HFFc6 (cell line): ENCODE measurements at regions not wholly inside any gene's neighbourhood (a gene's known extent, or its start where the extent isn't known, plus 50 kb on each side); places are given as distances from the start of the nearest gene placed in this dataset.
"Not testable (repeated sequence)": the region's sequence is repeated elsewhere in the genome, so short reads cannot be mapped to it uniquely, and the experiment has no call there.

Source experiments
- DNase-seq: peaks from one replicate; pipeline ENCODE4 v3.0.0-alpha.2; 2018
- H3K27ac Mint-ChIP-seq: 2 replicates; pipeline ENCODE4 v1.8.0; 2020; ENCODE audit warnings: mild to moderate bottlenecking, mixed read lengths
- H3K27me3 Mint-ChIP-seq: 2 replicates; pipeline ENCODE4 v1.8.0; 2021; ENCODE audit warnings: mild to moderate bottlenecking, moderate library complexity, mixed read lengths; ENCODE audit not compliant: insufficient read depth
- H3K36me3 Mint-ChIP-seq: 2 replicates; pipeline ENCODE4 v1.8.0; 2021; ENCODE audit warnings: low read depth, mixed read lengths
- H3K4me1 Mint-ChIP-seq: 2 replicates; pipeline ENCODE4 v1.8.0; 2020; ENCODE audit warnings: low read depth, mixed read lengths
- H3K4me3 Mint-ChIP-seq: 2 replicates; pipeline ENCODE4 v1.8.0; 2020; ENCODE audit warnings: mild to moderate bottlenecking, moderate library complexity, mixed read lengths
- H3K9me3 Mint-ChIP-seq: 2 replicates; pipeline ENCODE4 v1.8.0; 2020; ENCODE audit warnings: mild to moderate bottlenecking, mixed read lengths
- TF ChIP-seq, protein P1 (sequence below): fragments of 200-600 bp; sonication (generic); IDR thresholded peaks from 2 replicates; pipeline ENCODE4 v1.5.0; 2021; ENCODE audit warnings: antibody characterized with exemption, mild to moderate bottlenecking

DNA sequence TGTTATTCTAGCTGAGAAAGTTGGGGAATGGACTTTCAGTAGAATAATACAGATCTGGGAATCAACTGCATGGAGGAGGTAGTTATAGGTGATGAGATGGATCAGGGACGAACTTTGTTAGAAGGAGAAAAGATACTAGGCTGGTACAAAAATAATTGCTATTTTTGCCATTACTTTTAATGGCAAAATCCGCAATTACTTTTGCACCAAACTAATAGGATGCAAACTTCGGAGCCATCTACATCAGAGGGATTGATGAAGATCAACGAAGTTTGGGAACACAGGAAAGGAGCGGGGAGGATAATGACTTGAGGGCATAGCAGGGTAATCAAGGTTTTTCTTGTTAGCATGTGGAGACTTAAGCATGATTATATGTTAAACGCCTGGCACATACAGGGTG is 111.9 kb downstream of the DEFB131A start:
- not testable (repeated sequence) for H3K4me1 Mint-ChIP-seq

DNA sequence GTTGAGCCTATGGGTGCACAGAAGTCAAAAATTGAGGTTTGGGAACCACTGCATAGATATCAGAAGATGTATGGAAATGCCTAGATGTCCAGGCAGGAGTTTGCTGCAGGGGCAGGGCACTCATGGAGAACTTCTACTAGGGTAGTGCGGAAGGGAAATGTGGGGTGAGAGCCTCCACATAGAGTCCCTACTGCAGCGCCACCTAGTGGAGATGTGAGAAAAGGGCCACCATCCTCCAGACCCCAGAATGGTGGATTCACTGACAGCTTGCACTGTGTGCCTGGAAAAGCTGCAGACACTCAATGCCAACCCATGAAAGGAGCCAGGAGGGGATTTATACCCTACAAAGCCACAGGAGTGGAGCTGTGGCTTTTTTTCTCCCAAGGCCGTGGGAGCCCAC is 133.7 kb downstream of the DEFB131A start:
- not testable (repeated sequence) for H3K36me3 Mint-ChIP-seq, H3K27me3 Mint-ChIP-seq, H3K27ac Mint-ChIP-seq, H3K4me3 Mint-ChIP-seq, DNase-seq, H3K4me1 Mint-ChIP-seq
- TF ChIP-seq, protein P1, sequence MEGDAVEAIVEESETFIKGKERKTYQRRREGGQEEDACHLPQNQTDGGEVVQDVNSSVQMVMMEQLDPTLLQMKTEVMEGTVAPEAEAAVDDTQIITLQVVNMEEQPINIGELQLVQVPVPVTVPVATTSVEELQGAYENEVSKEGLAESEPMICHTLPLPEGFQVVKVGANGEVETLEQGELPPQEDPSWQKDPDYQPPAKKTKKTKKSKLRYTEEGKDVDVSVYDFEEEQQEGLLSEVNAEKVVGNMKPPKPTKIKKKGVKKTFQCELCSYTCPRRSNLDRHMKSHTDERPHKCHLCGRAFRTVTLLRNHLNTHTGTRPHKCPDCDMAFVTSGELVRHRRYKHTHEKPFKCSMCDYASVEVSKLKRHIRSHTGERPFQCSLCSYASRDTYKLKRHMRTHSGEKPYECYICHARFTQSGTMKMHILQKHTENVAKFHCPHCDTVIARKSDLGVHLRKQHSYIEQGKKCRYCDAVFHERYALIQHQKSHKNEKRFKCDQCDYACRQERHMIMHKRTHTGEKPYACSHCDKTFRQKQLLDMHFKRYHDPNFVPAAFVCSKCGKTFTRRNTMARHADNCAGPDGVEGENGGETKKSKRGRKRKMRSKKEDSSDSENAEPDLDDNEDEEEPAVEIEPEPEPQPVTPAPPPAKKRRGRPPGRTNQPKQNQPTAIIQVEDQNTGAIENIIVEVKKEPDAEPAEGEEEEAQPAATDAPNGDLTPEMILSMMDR = peak; percentile 39
- H3K9me3 Mint-ChIP-seq = peaks cover 54% of the 10 kb centered on the region

More for the DNA sequence above, 111.9 kb downstream of the DEFB131A start:
- H3K27ac Mint-ChIP-seq, H3K27me3 Mint-ChIP-seq, H3K36me3 Mint-ChIP-seq, H3K4me3 Mint-ChIP-seq, DNase-seq: not testable (repeated sequence)
- peaks cover 27% of the 10 kb centered on the region for H3K9me3 Mint-ChIP-seq

DNA sequence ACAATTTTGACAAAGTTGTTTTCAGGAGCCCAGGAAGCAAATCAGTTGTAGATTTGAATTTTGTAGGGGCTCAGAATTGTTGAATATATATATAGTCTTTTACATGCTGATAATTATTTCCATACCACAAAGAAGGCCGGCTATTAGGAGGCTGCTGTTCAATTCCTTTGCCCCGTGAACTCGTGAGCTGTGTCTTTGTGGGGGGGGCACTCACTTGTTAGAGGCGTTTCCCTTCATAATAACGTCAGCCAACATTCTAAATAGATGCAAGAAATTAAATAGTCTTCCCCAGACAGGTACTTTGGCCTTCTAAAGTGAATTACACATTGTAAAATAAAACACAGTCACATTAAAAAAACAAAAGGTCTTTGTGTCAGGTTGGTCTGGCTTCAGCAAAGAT is 138.7 kb downstream of the DEFB131A start:
- peaks cover 49% of the 10 kb centered on the region for H3K9me3 Mint-ChIP-seq
- not testable (repeated sequence) for H3K4me1 Mint-ChIP-seq, H3K36me3 Mint-ChIP-seq, H3K4me3 Mint-ChIP-seq, H3K27me3 Mint-ChIP-seq, H3K27ac Mint-ChIP-seq, DNase-seq

DNA sequence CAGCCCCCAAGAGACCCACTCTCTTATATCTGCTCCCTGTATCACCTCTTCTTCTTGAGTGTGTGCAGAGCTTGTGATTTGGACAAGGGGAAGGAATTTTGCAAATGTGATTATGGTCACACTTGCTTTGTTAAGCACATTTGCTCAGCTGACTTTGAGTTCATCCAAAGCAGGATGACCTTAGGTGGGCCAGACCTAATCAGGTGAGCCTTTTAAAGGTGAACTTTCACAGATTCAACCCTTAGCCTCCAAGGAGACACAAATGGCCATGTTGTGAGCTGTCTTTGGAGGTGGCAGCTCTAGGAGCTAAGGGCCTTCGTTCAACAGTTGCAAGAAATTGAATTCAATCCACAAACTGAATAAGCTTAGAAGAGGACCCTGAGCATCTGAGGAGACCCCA is 147.8 kb downstream of the DEFB131A start:
- no peaks in the 10 kb centered on the region for H3K4me1 Mint-ChIP-seq
- H3K27ac Mint-ChIP-seq = no peak overlapping the region
- H3K36me3 Mint-ChIP-seq = no peaks in the 10 kb centered on the region
- H3K27me3 Mint-ChIP-seq = no peaks in the 10 kb centered on the region; the same call in 1 of the 2 replicates
- TF ChIP-seq, protein P1 = no peak
- peaks cover 42% of the 10 kb centered on the region for H3K9me3 Mint-ChIP-seq
- no peak overlapping the region for H3K4me3 Mint-ChIP-seq
- DNase-seq = no peak

DNA sequence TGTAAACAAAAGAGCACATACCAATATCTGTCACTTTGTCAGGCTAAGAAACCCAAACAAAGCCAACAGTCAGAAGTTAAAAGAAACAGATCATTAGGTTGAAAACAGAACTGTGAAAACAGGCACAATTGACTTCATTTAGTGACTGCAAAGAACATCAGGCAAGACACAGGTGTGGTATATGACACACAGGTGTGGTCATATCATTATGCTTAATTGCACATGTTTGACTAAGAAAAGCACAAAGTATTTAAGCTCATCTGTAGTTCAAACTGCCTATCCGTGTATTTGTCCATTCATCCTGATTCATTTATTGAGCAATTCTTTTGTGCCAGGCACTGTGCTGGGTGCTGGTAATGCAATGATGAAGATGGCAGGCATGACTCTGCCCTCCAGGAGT is 150.7 kb downstream of the DEFB131A start:
- Mint-ChIP-seq H3K9me3 (peaks cover 55% of the 10 kb centered on the region), H3K4me3 (no peak overlapping the region), H3K4me1 (no peaks in the 10 kb centered on the region), H3K27ac (no peak overlapping the region), H3K27me3 (no peaks in the 10 kb centered on the region; the same call in 1 of the 2 replicates), H3K36me3 (no peaks in the 10 kb centered on the region)
- TF ChIP-seq, protein P1 = no peak
- DNase-seq = no peak

DNA sequence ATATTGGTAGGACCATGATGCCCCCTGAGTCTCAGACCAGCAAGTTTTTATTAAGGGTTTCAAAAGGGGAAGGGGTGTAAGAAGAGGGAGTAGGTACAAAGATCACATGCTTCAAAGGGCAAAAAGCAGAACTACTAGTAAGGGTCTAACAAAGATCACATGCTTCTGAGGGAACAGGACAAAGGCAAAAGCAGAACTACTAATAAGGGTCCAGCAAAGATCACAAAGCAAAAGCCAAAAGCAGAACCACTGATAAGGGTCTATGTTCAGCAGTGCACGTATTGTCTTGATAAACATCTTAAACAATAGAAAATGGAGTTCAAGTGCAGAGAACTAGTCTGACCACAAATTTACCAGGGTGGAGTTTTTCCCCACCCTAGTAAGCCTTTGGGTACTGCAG is 151.3 kb downstream of the DEFB131A start:
- DNase-seq, H3K4me1 Mint-ChIP-seq, H3K27ac Mint-ChIP-seq, H3K36me3 Mint-ChIP-seq, H3K27me3 Mint-ChIP-seq, H3K4me3 Mint-ChIP-seq: not testable (repeated sequence)
- peaks cover 61% of the 10 kb centered on the region for H3K9me3 Mint-ChIP-seq

DNA sequence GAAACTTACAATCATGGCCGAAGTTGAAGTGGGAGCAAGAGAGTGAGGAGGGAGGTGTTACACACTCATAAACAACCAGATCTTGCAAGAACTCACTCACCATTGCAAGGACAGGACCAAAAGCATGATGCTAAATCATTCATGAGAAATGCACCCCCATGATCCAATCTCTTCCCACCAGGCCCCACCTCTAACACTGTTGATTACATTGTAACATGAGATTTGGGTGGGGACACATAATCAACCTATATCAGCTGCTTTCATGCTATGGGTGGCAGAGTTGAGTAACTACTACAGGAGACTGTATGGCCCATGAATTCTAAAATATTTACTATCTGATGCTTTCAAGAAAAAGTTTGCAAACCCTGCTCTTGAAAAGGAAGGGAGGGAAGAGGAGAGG is 155.1 kb downstream of the DEFB131A start:
- DNase-seq = no peak
- Mint-ChIP-seq H3K27ac (no peak overlapping the region), H3K9me3 (peaks cover 52% of the 10 kb centered on the region), H3K4me1 (no peaks in the 10 kb centered on the region), H3K27me3 (no peaks in the 10 kb centered on the region; the same call in 1 of the 2 replicates), H3K4me3 (no peak overlapping the region), H3K36me3 (no peaks in the 10 kb centered on the region)
- TF ChIP-seq, protein P1 = no peak
